GM06990 (cell line): ENCODE measurements at regions not wholly inside any gene's neighbourhood (a gene's known extent, or its start where the extent isn't known, plus 50 kb on each side); places are given as distances from the start of the nearest gene placed in this dataset.
"Not testable (repeated sequence)": the region's sequence is repeated elsewhere in the genome, so short reads cannot be mapped to it uniquely, and the experiment has no call there.

ENCODE experiments used
- DNase-seq: peaks from one replicate; pipeline ENCODE4 v3.0.0-alpha.2; 2011; ENCODE audit not compliant: insufficient read length; ENCODE audit errors: extremely low read depth
- H3K27me3 ChIP-seq: replicated peaks from 2 replicates; pipeline ENCODE4 v1.6.0; 2011; ENCODE audit warnings: low read length; ENCODE audit not compliant: control insufficient read depth, insufficient read depth
- H3K36me3 ChIP-seq: 2 replicates; pipeline ENCODE4 v1.5.1; 2011; ENCODE audit warnings: low read length; ENCODE audit not compliant: control insufficient read depth, insufficient read depth
- H3K4me3 ChIP-seq: replicated peaks from 2 replicates; pipeline ENCODE4 v1.5.1; 2011; ENCODE audit warnings: low read depth, mild to moderate bottlenecking, control low read depth, low read length
- CTCF ChIP-seq: IDR thresholded peaks from 2 replicates; pipeline ENCODE4 v1.5.1; 2011; ENCODE audit warnings: low read length, control low read depth, mild to moderate bottlenecking, inconsistent platforms; ENCODE audit not compliant: insufficient read depth, poor library complexity, severe bottlenecking

- no peak for DNase-seq
- H3K36me3 ChIP-seq: no peaks in the 10 kb centered on the region
- TF ChIP-seq CTCF: no peak
- H3K4me3 ChIP-seq: no peak overlapping the region
- H3K27me3 ChIP-seq: no peaks in the 10 kb centered on the region
These were observed 163.3 kb downstream of the TMEM121 start for GRCh38 chr14:105689722-105690121.

- Histone ChIP-seq H3K27me3 (no peaks in the 10 kb centered on the region), H3K4me3 (no peak overlapping the region)
These were observed 164.3 kb downstream of the TMEM121 start for GRCh38 chr14:105690671-105691070.

GRCh38 chr14:105691321-105692109 lies 165.1 kb downstream of the TMEM121 start:
- not testable (repeated sequence) for H3K4me3 ChIP-seq, H3K36me3 ChIP-seq, DNase-seq, H3K27me3 ChIP-seq

More at GRCh38 chr14:105690671-105691070, 164.3 kb downstream of the TMEM121 start:
- no peak for DNase-seq
- H3K36me3 ChIP-seq: no peaks in the 10 kb centered on the region
- no peak for TF ChIP-seq CTCF

- H3K27me3 ChIP-seq, DNase-seq, H3K36me3 ChIP-seq, H3K4me3 ChIP-seq: not testable (repeated sequence)
These were observed 165.8 kb downstream of the TMEM121 start for GRCh38 chr14:105692110-105692685.

- no peak for DNase-seq
- peak overlapping the region; percentile 30; the same call in 1 of the 2 replicates for H3K4me3 ChIP-seq
- H3K27me3 ChIP-seq: no peaks in the 10 kb centered on the region
- H3K36me3 ChIP-seq: no peaks in the 10 kb centered on the region
- TF ChIP-seq CTCF: no peak
These were observed 168.6 kb downstream of the TMEM121 start for GRCh38 chr14:105694961-105695360.

GRCh38 chr14:105696388-105696787 lies 170.0 kb downstream of the TMEM121 start:
- not testable (repeated sequence) for H3K4me3 ChIP-seq, DNase-seq, H3K36me3 ChIP-seq, H3K27me3 ChIP-seq

GRCh38 chr14:105697414-105697813 lies 171.0 kb downstream of the TMEM121 start:
- not testable (repeated sequence) for H3K27me3 ChIP-seq, H3K36me3 ChIP-seq, H3K4me3 ChIP-seq
- peak; percentile 21 for DNase-seq

GRCh38 chr14:105697955-105698354 lies 171.6 kb downstream of the TMEM121 start:
- not testable (repeated sequence) for H3K36me3 ChIP-seq, H3K4me3 ChIP-seq, H3K27me3 ChIP-seq, DNase-seq

- not testable (repeated sequence) for H3K27me3 ChIP-seq, DNase-seq, H3K36me3 ChIP-seq, H3K4me3 ChIP-seq
These were observed 172.7 kb downstream of the TMEM121 start for GRCh38 chr14:105698940-105699556.

- H3K36me3 ChIP-seq, H3K27me3 ChIP-seq: not testable (repeated sequence)
- H3K4me3 ChIP-seq: peak overlapping the region; percentile 27
- peak; percentile 65 for DNase-seq
These were observed 173.3 kb downstream of the TMEM121 start for GRCh38 chr14:105699706-105700105.

- peak; percentile 54 for DNase-seq
- H3K36me3 ChIP-seq, H3K27me3 ChIP-seq: not testable (repeated sequence)
- peak overlapping the region; percentile 38 for H3K4me3 ChIP-seq
These were observed 173.8 kb downstream of the TMEM121 start for GRCh38 chr14:105700146-105700545.
